ENCODE measurements at regions not wholly inside any gene's neighbourhood (a gene's known extent, or its start where the extent isn't known, plus 50 kb on each side); places are given as distances from the start of the nearest gene placed in this dataset.

GRCh38 chr16:65751622-65752521, 614.6 kb upstream of the CDH5 start:
- no peak for DNase-seq

GRCh38 chr16:65749506-65749905, 617.0 kb upstream of the CDH5 start:
- no peak for DNase-seq

GRCh38 chr16:65746941-65747340, 619.5 kb upstream of the CDH5 start:
- no peak for DNase-seq

- DNase-seq: no peak
These were observed 621.2 kb upstream of the CDH5 start for GRCh38 chr16:65745201-65745708.

- DNase-seq: no peak
These were observed 622.1 kb upstream of the CDH5 start for GRCh38 chr16:65744401-65744800.

- no peak for DNase-seq
These were observed 621.7 kb upstream of the CDH11 start for GRCh38 chr16:65743558-65743957.

- DNase-seq: no peak
These were observed 618.8 kb upstream of the CDH11 start for GRCh38 chr16:65740711-65741110.

- DNase-seq: peak; percentile 11 to 32
These were observed 617.7 kb upstream of the CDH11 start for GRCh38 chr16:65739518-65739917.

- no peak for DNase-seq
These were observed 616.0 kb upstream of the CDH11 start for GRCh38 chr16:65737831-65738230.

- DNase-seq: peak; percentile 5 to 12
These were observed 613.8 kb upstream of the CDH11 start for GRCh38 chr16:65735615-65736014.

GRCh38 chr16:65733721-65734120, 611.9 kb upstream of the CDH11 start:
- DNase-seq: no peak

GRCh38 chr16:65731833-65732232, 610.0 kb upstream of the CDH11 start:
- DNase-seq: no peak

- DNase-seq: no peak
These were observed 606.8 kb upstream of the CDH11 start for GRCh38 chr16:65728652-65729051.

- no peak for DNase-seq
These were observed 606.3 kb upstream of the CDH11 start for GRCh38 chr16:65728167-65728566.

GRCh38 chr16:65727534-65728137, 605.8 kb upstream of the CDH11 start:
- no peak for DNase-seq

GRCh38 chr16:65725156-65725845, 603.4 kb upstream of the CDH11 start:
- DNase-seq: peak; percentile 22 to 41

- no peak for DNase-seq
These were observed 600.6 kb upstream of the CDH11 start for GRCh38 chr16:65722429-65722828.

- no peak for DNase-seq
These were observed 596.0 kb upstream of the CDH11 start for GRCh38 chr16:65717846-65718245.

- no peak for DNase-seq
These were observed 595.2 kb upstream of the CDH11 start for GRCh38 chr16:65716737-65717700.

- DNase-seq: no peak
These were observed 591.4 kb upstream of the CDH11 start for GRCh38 chr16:65713181-65713808.

- DNase-seq: no peak
These were observed 588.2 kb upstream of the CDH11 start for GRCh38 chr16:65710107-65710506.

GRCh38 chr16:65704866-65705265, 583.0 kb upstream of the CDH11 start:
- no peak for DNase-seq
